ENCODE measurements at regions not wholly inside any gene's neighbourhood (a gene's known extent, or its start where the extent isn't known, plus 50 kb on each side); places are given as distances from the start of the nearest gene placed in this dataset.

DNA sequence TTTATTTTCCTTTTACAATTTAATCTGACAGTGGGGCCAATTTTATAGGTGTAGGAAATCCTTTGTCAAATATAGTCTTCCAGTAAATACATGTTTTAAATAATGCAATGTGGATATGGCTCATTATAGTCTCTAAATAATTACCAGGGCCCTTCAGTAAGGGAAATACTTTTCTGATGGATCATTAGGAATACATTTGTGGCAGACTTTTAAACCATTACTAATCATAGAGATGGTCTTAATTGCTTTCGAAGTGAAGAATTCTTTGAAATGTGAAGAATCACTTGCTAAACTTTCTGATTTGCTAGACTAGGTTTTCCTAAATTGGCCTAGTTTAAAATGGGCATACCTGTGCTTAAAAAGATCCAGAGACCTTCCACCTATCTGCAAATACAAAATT, 105.6 kb upstream of the ELL2 start:
- no peak for DNase-seq
- TF ChIP-seq, protein P1, sequence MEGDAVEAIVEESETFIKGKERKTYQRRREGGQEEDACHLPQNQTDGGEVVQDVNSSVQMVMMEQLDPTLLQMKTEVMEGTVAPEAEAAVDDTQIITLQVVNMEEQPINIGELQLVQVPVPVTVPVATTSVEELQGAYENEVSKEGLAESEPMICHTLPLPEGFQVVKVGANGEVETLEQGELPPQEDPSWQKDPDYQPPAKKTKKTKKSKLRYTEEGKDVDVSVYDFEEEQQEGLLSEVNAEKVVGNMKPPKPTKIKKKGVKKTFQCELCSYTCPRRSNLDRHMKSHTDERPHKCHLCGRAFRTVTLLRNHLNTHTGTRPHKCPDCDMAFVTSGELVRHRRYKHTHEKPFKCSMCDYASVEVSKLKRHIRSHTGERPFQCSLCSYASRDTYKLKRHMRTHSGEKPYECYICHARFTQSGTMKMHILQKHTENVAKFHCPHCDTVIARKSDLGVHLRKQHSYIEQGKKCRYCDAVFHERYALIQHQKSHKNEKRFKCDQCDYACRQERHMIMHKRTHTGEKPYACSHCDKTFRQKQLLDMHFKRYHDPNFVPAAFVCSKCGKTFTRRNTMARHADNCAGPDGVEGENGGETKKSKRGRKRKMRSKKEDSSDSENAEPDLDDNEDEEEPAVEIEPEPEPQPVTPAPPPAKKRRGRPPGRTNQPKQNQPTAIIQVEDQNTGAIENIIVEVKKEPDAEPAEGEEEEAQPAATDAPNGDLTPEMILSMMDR (IDR thresholded peaks at IDR 0.05), result no peak
- H3K4me3 Mint-ChIP-seq, result no peak overlapping the region
- H3K27me3 Mint-ChIP-seq (ENCODE audit: low read depth, poor library complexity), result peaks cover 7% of the 10 kb centered on the region
- no peaks in the 10 kb centered on the region for H3K36me3 Mint-ChIP-seq (ENCODE audit: low read depth)
- no peak overlapping the region for H3K27ac Mint-ChIP-seq
- H3K9me3 Mint-ChIP-seq, result no peaks in the 10 kb centered on the region
- H3K4me1 Mint-ChIP-seq, result peaks cover 27% of the 10 kb centered on the region

DNA sequence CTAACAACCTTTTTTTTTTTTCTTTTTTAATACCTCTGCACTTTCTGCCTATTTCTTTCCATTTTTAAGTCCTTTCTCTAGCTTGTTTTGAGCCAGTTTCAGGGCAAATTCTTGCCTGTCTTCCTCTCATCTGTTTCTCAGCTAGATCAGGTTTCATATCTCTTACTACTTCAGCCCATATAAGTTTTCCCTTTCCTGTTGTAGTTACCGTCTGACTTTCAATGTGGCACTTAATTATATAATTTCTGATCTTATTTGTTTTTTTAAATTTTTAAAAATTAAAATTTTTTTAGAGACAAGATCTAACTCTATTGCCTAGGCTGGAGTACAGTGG, 104.7 kb upstream of the ELL2 start:
- Mint-ChIP-seq H3K4me3 (no peak overlapping the region), H3K27ac (peak overlapping the region; percentile 52), H3K4me1 (peaks cover 27% of the 10 kb centered on the region), H3K27me3 (ENCODE audit: low read depth, poor library complexity) (peaks cover 7% of the 10 kb centered on the region), H3K36me3 (ENCODE audit: low read depth) (no peaks in the 10 kb centered on the region), H3K9me3 (no peaks in the 10 kb centered on the region)
- TF ChIP-seq, protein P1 (IDR thresholded peaks at IDR 0.05), result no peak
- DNase-seq, result no peak

DNA sequence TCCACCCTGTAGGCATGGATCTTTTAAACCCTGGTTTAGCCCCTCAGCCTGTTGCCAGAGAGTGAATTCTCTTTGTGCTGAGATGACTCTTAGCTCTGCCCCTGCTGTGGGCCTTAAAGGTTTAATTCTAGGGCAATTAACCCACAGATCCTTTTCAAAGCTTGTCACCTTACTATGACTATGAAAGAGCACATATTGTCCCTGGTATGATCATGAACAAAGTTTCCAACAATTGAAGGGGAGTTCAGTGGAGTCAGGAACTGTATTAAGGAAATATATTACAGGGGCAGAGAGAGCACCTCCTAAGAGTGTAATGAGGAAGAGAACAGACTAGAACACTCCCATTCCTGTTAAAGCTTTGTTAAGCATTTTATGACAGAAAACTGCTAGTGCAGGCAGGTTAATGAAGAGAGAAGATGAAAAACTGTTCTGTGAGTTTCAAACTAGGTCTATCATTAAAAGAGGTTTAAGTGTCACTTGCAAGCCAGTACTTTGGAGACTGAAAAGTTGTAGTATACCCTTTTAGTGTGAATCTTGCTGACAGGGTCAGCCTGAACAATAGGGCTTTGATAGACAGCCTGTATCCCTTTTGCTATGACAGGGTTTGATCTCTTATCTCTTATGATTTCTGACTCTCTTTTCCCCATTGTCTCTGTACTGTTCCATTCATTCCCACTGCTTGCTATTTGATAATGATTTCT, 104.2 kb upstream of the ELL2 start:
- no peak for DNase-seq
- Mint-ChIP-seq H3K4me1 (peaks cover 27% of the 10 kb centered on the region), H3K36me3 (ENCODE audit: low read depth) (no peaks in the 10 kb centered on the region), H3K27me3 (ENCODE audit: low read depth, poor library complexity) (peaks cover 7% of the 10 kb centered on the region), H3K9me3 (no peaks in the 10 kb centered on the region), H3K27ac (peak overlapping the region; percentile 71), H3K4me3 (no peak overlapping the region)
- TF ChIP-seq, protein P1 (IDR thresholded peaks at IDR 0.05), result no peak

DNA sequence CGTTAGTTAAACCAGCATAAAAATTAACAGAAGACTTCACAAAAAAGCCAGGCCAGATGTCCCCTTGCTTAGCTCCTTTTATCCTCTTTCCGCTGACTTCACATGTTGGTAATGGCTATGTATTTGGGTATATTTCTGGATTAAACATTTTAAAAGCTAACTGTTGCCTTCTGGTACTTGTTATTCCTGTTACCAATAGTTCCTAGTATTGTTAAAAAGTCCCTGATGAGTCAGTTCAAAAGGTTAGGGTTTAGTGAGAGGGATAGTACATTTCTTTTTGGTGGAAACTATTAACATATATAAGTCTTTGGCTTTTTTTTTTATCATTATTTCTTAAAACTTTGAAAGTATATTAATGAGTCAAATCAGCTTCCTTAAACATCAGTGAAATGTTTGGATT, 103.2 kb upstream of the ELL2 start:
- Mint-ChIP-seq H3K36me3 (ENCODE audit: low read depth) (no peaks in the 10 kb centered on the region), H3K4me3 (no peak overlapping the region), H3K27ac (no peak overlapping the region), H3K9me3 (no peaks in the 10 kb centered on the region), H3K4me1 (peaks cover 27% of the 10 kb centered on the region), H3K27me3 (ENCODE audit: low read depth, poor library complexity) (peaks cover 7% of the 10 kb centered on the region)
- TF ChIP-seq, protein P1 (IDR thresholded peaks at IDR 0.05), result no peak
- DNase-seq, result no peak

DNA sequence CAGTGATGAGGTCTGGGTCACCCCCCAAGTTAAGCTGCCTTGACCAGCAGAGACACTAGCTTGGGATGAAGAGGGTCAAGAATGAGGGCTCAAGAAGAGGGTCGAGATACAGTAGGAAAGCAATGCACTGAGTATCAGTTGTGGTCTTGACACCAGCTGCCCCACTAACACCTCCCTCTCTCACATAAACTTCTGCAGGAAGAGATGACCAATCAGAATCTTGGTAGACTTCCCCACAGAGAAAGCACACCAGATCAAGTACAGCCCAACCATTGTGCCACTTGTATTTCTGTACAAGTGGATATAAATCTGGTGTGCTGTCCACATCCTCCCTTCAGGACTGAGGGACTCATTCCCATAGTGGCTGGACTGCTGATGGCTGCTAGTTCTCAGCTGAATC, 101.2 kb upstream of the ELL2 start:
- H3K4me3 Mint-ChIP-seq, result no peak overlapping the region
- TF ChIP-seq, protein P1 (IDR thresholded peaks at IDR 0.05), result no peak
- H3K4me1 Mint-ChIP-seq, result peaks cover 24% of the 10 kb centered on the region
- H3K27ac Mint-ChIP-seq, result no peak overlapping the region
- DNase-seq, result no peak
- H3K27me3 Mint-ChIP-seq (ENCODE audit: low read depth, poor library complexity), result peaks cover 7% of the 10 kb centered on the region
- H3K36me3 Mint-ChIP-seq (ENCODE audit: low read depth), result no peaks in the 10 kb centered on the region
- no peaks in the 10 kb centered on the region for H3K9me3 Mint-ChIP-seq

DNA sequence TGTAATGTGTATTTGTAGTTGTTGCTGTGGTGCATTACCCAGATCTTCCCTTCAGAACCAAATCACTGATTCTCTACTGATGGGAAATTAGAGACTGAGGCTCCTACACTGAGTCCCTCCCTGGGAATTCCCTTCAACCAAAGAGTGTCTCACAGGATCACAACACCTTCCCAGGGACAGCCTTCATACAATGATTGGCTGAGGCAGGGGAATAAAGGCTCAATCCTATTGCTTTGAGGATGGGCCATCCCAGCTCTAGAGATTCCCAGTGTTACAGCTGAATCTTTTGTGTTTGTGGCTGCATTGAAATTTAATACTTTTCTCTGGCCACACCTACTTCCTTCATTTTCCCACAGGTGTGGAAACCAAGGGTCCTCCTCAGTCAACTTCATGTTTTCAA, 96.4 kb upstream of the ELL2 start:
- no peak overlapping the region for H3K4me3 Mint-ChIP-seq
- no peak overlapping the region for H3K27ac Mint-ChIP-seq
- H3K9me3 Mint-ChIP-seq, result no peaks in the 10 kb centered on the region
- TF ChIP-seq, protein P1 (IDR thresholded peaks at IDR 0.05), result no peak
- no peaks in the 10 kb centered on the region for H3K36me3 Mint-ChIP-seq (ENCODE audit: low read depth)
- H3K4me1 Mint-ChIP-seq, result no peaks in the 10 kb centered on the region
- no peak for DNase-seq
- H3K27me3 Mint-ChIP-seq (ENCODE audit: low read depth, poor library complexity), result peaks cover 5% of the 10 kb centered on the region
